Caco-2 (cell line): ENCODE measurements at regions not wholly inside any gene's neighbourhood (a gene's known extent, or its start where the extent isn't known, plus 50 kb on each side); places are given as distances from the start of the nearest gene placed in this dataset.

Experiments used
- BruUV-seq: library from RNA; stranded (reverse); fragments of 400-500 nt; replicated peaks from 2 replicates; lab custom pipeline; 2021; lab: Mats Ljungman, UMichigan
- CTCF ChIA-PET: fragments of 300-600 bp; sonication (Branson Sonifier 250); formaldehyde crosslinking; loops from one replicate; lab custom pipeline; 2022; ENCODE audit warnings: antibody characterized with exemption; lab: Charles Lee
- POLR2A ChIA-PET: fragments of 300-600 bp; sonication (Branson Sonifier 250); formaldehyde crosslinking; loops from one replicate; lab custom pipeline; 2022; ENCODE audit warnings: antibody characterized with exemption; lab: Charles Lee
- DNase-seq, 2 experiments: peaks; one replicate each; pipeline versions ENCODE4 v3.0.0 to v3.0.0-alpha.2; 2020 to 2022
- H3K27me3 ChIP-seq: replicated peaks from 2 replicates; pipeline ENCODE4 v1.6.0; 2011; ENCODE audit warnings: low read length; ENCODE audit not compliant: control insufficient read depth, insufficient read depth
- H3K36me3 ChIP-seq: 2 replicates; pipeline ENCODE4 v1.5.1; 2011; ENCODE audit warnings: low read length; ENCODE audit not compliant: control insufficient read depth, insufficient read depth
- H3K4me1 ChIP-seq: fragments of 250-450 bp; sonication (Bioruptor Pico); 2 replicates; pipeline ENCODE4 v1.5.1; 2020; ENCODE audit warnings: mild to moderate bottlenecking
- H3K4me3 ChIP-seq: 2 replicates; pipeline ENCODE4 v1.5.1; 2011; ENCODE audit warnings: low read depth, mild to moderate bottlenecking, control low read depth, low read length
- H3K9me3 ChIP-seq: fragments of 250-450 bp; sonication (Bioruptor Pico); 2 replicates; pipeline ENCODE4 v1.5.1; 2020; ENCODE audit warnings: mild to moderate bottlenecking, moderate library complexity
- H3K27ac Mint-ChIP-seq: one replicate; pipeline ENCODE4 v1.8.0; 2022; ENCODE audit warnings: mixed read lengths; ENCODE audit not compliant: unreplicated experiment
- H3K27me3 Mint-ChIP-seq: one replicate; pipeline ENCODE4 v1.8.0; 2022; ENCODE audit warnings: mixed read lengths; ENCODE audit not compliant: insufficient read depth, unreplicated experiment
- H3K36me3 Mint-ChIP-seq: one replicate; pipeline ENCODE4 v1.8.0; 2022; ENCODE audit warnings: mild to moderate bottlenecking, mixed read lengths; ENCODE audit not compliant: insufficient read depth, unreplicated experiment
- H3K4me1 Mint-ChIP-seq: one replicate; pipeline ENCODE4 v1.8.0; 2022; ENCODE audit warnings: low read depth, mixed read lengths; ENCODE audit not compliant: unreplicated experiment
- H3K4me3 Mint-ChIP-seq: one replicate; pipeline ENCODE4 v1.8.0; 2022; ENCODE audit warnings: mild to moderate bottlenecking, moderate library complexity, mixed read lengths; ENCODE audit not compliant: unreplicated experiment
- H3K9me3 Mint-ChIP-seq: one replicate; pipeline ENCODE4 v1.8.0; 2022; ENCODE audit warnings: mixed read lengths; ENCODE audit not compliant: unreplicated experiment
- intact Hi-C: fragments of 100-400 bp; cut with micrococcal nuclease; formaldehyde crosslinking; loops from one replicate; pipeline ENCODE4 v1.10.0; 2022; ENCODE audit not compliant: unreplicated experiment
- TF ChIP-seq, protein P1 (sequence below), 2 experiments: fragments of 200-600 bp in 1 of 2; IDR thresholded peaks; 1 replicate in 1 of 2; 2 replicates in 1 of 2; pipeline versions ENCODE4 v1.5.1 to v1.8.0; 2011 to 2022; ENCODE audit warnings: antibody characterized with exemption in 1 of 2, control low read depth in 1 of 2, inconsistent platforms in 1 of 2, low read depth in 1 of 2, low read length in 1 of 2, mild to moderate bottlenecking in 1 of 2, moderate library complexity in 1 of 2; ENCODE audit not compliant: insufficient read depth in 1 of 2, severe bottlenecking in 1 of 2, unreplicated experiment in 1 of 2

- no peak for DNase-seq
- Histone ChIP-seq H3K4me3 (no peak overlapping the region), H3K9me3 (no peaks in the 10 kb centered on the region; the same call in 1 of the 2 replicates), H3K4me1 (no peaks in the 10 kb centered on the region), H3K27me3 (no peaks in the 10 kb centered on the region), H3K36me3 (no peaks in the 10 kb centered on the region)
- Mint-ChIP-seq H3K27ac (no peak overlapping the region), H3K4me3 (no peak overlapping the region), H3K36me3 (no peaks in the 10 kb centered on the region), H3K4me1 (no peaks in the 10 kb centered on the region), H3K27me3 (peaks cover 2% of the 10 kb centered on the region), H3K9me3 (no peaks in the 10 kb centered on the region)
- TF ChIP-seq, protein P1, sequence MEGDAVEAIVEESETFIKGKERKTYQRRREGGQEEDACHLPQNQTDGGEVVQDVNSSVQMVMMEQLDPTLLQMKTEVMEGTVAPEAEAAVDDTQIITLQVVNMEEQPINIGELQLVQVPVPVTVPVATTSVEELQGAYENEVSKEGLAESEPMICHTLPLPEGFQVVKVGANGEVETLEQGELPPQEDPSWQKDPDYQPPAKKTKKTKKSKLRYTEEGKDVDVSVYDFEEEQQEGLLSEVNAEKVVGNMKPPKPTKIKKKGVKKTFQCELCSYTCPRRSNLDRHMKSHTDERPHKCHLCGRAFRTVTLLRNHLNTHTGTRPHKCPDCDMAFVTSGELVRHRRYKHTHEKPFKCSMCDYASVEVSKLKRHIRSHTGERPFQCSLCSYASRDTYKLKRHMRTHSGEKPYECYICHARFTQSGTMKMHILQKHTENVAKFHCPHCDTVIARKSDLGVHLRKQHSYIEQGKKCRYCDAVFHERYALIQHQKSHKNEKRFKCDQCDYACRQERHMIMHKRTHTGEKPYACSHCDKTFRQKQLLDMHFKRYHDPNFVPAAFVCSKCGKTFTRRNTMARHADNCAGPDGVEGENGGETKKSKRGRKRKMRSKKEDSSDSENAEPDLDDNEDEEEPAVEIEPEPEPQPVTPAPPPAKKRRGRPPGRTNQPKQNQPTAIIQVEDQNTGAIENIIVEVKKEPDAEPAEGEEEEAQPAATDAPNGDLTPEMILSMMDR (IDR thresholded peaks at IDR 0.05; ENCODE audit: insufficient read depth in 1 of 2, low read depth in 1 of 2, low read length in 1 of 2, severe bottlenecking in 1 of 2, unreplicated experiment in 1 of 2), result no peak
- ChIA-PET POLR2A (no interaction called here), CTCF (no interaction called here)
- intact Hi-C loops, result no loop called here
- no TSS peak for BruUV-seq
Observed at GRCh38 chr6:120981835-120982234, 352.4 kb downstream of the TBC1D32 start.

DNA sequence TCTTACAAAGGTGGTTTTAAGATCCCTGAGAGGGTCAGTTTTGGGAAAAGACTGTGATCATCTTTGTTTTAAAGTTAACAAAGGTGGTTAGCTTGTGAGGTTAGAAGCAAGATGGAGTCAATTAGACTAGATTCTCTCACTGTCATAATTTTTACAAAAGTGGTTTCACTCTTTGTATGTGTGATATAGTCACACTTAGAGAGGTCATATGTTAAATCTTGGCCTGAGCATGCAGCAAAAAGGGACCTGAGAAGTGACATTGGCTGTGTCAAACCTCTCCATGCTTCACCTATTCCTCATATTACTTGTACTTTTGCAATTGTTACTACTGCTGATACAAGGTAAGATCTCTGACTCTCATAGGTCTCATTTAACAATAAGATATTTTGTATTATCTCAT lies 368.0 kb downstream of the TBC1D32 start:
- H3K36me3 Mint-ChIP-seq, result no peaks in the 10 kb centered on the region

DNA sequence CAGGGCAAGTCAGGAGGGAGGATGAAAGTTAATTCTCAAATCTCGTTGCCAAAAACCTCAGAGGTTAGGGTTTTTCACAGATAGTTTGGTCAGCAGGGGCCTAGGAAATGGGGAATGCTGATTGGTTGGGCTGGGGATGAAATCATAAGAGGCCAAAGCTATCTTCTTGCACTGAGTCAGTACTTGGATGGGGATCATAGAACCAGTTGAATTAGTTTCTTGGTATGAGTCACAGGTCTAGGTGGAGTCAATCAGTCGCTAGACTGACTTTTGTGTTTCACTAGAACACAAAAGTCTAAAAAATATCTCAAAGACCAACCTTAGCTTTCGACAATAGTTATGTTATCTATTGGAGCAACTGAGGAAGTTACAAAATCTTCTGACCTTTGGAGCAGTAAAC lies 368.5 kb downstream of the TBC1D32 start:
- POLR2A ChIA-PET, result no interaction called here
- no peaks in the 10 kb centered on the region for H3K27me3 Mint-ChIP-seq

More for the DNA sequence above, 368.0 kb downstream of the TBC1D32 start:
- no peaks in the 10 kb centered on the region for H3K27me3 Mint-ChIP-seq
- no peak overlapping the region for H3K4me3 Mint-ChIP-seq
- 0 out of 2 replicates have a peak, but pooled peaks cover 4% of the 10 kb centered on the region for H3K4me1 ChIP-seq
- H3K9me3 Mint-ChIP-seq, result no peaks in the 10 kb centered on the region
- no peak for DNase-seq
- H3K36me3 ChIP-seq, result no peaks in the 10 kb centered on the region
- intact Hi-C loops, result no loop called here
- CTCF ChIA-PET, result no interaction called here
- no peaks in the 10 kb centered on the region for H3K27me3 ChIP-seq
- POLR2A ChIA-PET, result no interaction called here
- no peak overlapping the region for H3K27ac Mint-ChIP-seq
- H3K4me1 Mint-ChIP-seq, result no peaks in the 10 kb centered on the region
- H3K4me3 ChIP-seq, result no peak overlapping the region
- H3K9me3 ChIP-seq, result no peaks in the 10 kb centered on the region
- TF ChIP-seq, protein P1 (IDR thresholded peaks at IDR 0.05; ENCODE audit: insufficient read depth in 1 of 2, low read depth in 1 of 2, low read length in 1 of 2, severe bottlenecking in 1 of 2, unreplicated experiment in 1 of 2), result no peak
- no TSS peak for BruUV-seq

More for the DNA sequence above, 368.5 kb downstream of the TBC1D32 start:
- TF ChIP-seq, protein P1 (IDR thresholded peaks at IDR 0.05; ENCODE audit: insufficient read depth in 1 of 2, low read depth in 1 of 2, low read length in 1 of 2, severe bottlenecking in 1 of 2, unreplicated experiment in 1 of 2), result no peak
- H3K4me3 Mint-ChIP-seq, result no peak overlapping the region
- Histone ChIP-seq H3K36me3 (no peaks in the 10 kb centered on the region), H3K9me3 (no peaks in the 10 kb centered on the region), H3K4me3 (no peak overlapping the region), H3K4me1 (0 out of 2 replicates have a peak, but pooled peaks cover 4% of the 10 kb centered on the region), H3K27me3 (no peaks in the 10 kb centered on the region)
- intact Hi-C loops, result no loop called here
- no peaks in the 10 kb centered on the region for H3K9me3 Mint-ChIP-seq
- BruUV-seq, result no TSS peak
- H3K27ac Mint-ChIP-seq, result no peak overlapping the region
- no peaks in the 10 kb centered on the region for H3K4me1 Mint-ChIP-seq
- CTCF ChIA-PET, result no interaction called here
- no peak for DNase-seq
- H3K36me3 Mint-ChIP-seq, result no peaks in the 10 kb centered on the region
